ENCODE measurements at regions not wholly inside any gene's neighbourhood (a gene's known extent, or its start where the extent isn't known, plus 50 kb on each side); places are given as distances from the start of the nearest gene placed in this dataset.

GRCh38 chr17:22490399-22490798, 798.1 kb downstream of the KCNJ18 start:
- TF ChIP-seq, protein P1, sequence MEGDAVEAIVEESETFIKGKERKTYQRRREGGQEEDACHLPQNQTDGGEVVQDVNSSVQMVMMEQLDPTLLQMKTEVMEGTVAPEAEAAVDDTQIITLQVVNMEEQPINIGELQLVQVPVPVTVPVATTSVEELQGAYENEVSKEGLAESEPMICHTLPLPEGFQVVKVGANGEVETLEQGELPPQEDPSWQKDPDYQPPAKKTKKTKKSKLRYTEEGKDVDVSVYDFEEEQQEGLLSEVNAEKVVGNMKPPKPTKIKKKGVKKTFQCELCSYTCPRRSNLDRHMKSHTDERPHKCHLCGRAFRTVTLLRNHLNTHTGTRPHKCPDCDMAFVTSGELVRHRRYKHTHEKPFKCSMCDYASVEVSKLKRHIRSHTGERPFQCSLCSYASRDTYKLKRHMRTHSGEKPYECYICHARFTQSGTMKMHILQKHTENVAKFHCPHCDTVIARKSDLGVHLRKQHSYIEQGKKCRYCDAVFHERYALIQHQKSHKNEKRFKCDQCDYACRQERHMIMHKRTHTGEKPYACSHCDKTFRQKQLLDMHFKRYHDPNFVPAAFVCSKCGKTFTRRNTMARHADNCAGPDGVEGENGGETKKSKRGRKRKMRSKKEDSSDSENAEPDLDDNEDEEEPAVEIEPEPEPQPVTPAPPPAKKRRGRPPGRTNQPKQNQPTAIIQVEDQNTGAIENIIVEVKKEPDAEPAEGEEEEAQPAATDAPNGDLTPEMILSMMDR (IDR thresholded peaks at IDR 0.05) = no peak
- TF ChIP-seq ZFX (IDR thresholded peaks at IDR 0.05; ENCODE audit: borderline replicate concordance) = no peak
